Breast epithelium (tissue), 4 donors: ENCODE measurements at regions not wholly inside any gene's neighbourhood (a gene's known extent, or its start where the extent isn't known, plus 50 kb on each side); places are given as distances from the start of the nearest gene placed in this dataset.

Experiments used
- DNase-seq, 2 donors: peaks; one replicate each; pipeline ENCODE4 v3.0.0-alpha.2; 2019; ENCODE audit warnings: low spot score in 2 of 2
- H3K27ac ChIP-seq, 2 donors: fragments of 200-600 bp; sonication (generic) in 1 of 2; one replicate each; pipeline ENCODE4 v1.5.1; 2016 to 2019; ENCODE audit warnings: mild to moderate bottlenecking in 1 of 2
- H3K27me3 ChIP-seq, 2 donors: fragments of 200-600 bp; sonication (generic) in 1 of 2; one replicate each; pipeline versions ENCODE4 v1.5.1 to v1.6.0; 2017 to 2019; ENCODE audit warnings: control low read depth in 1 of 2, mild to moderate bottlenecking in 1 of 2
- H3K36me3 ChIP-seq: fragments of 200-600 bp; one replicate; pipeline ENCODE4 v1.5.1; 2019
- H3K4me1 ChIP-seq, 2 donors: fragments of 200-600 bp; sonication (generic); one replicate each; pipeline ENCODE4 v1.5.1; 2016 to 2019; ENCODE audit warnings: control low read depth in 1 of 2
- H3K4me3 ChIP-seq, 3 donors: fragments of 200-600 bp; sonication (generic); 1 replicate in 2 of 3; 2 replicates in 1 of 3; pipeline ENCODE4 v1.5.1; 2016 to 2019; ENCODE audit warnings: mild to moderate bottlenecking in 3 of 3, moderate library complexity in 2 of 3
- H3K9me3 ChIP-seq, 2 donors: fragments of 200-600 bp; sonication (generic) in 1 of 2; one replicate each; pipeline ENCODE4 v1.5.1; 2016 to 2019; ENCODE audit warnings: control low read depth in 1 of 2
- CTCF ChIP-seq, 3 donors: fragments of 450-650 bp; IDR thresholded peaks; one replicate each; pipeline ENCODE4 v1.5.1; 2016 to 2017; ENCODE audit warnings: antibody characterized with exemption in 3 of 3, mild to moderate bottlenecking in 3 of 3, moderate library complexity in 3 of 3
- POLR2A ChIP-seq: fragments of 450-650 bp; IDR thresholded peaks from one replicate; pipeline ENCODE4 v1.6.1; 2016; ENCODE audit warnings: antibody characterized with exemption, mild to moderate bottlenecking, moderate library complexity
- POLR2AphosphoS5 ChIP-seq, 3 donors: sonication (generic); formaldehyde crosslinking; IDR thresholded peaks; one replicate each; pipeline ENCODE4 v1.6.1; 2017; ENCODE audit warnings: antibody characterized with exemption in 3 of 3
- intact Hi-C: fragments of 100-400 bp; cut with DNase I; formaldehyde crosslinking; loops from one replicate; pipeline ENCODE4 v1.15.1; 2023; ENCODE audit warnings: low total_unique reads

DNA sequence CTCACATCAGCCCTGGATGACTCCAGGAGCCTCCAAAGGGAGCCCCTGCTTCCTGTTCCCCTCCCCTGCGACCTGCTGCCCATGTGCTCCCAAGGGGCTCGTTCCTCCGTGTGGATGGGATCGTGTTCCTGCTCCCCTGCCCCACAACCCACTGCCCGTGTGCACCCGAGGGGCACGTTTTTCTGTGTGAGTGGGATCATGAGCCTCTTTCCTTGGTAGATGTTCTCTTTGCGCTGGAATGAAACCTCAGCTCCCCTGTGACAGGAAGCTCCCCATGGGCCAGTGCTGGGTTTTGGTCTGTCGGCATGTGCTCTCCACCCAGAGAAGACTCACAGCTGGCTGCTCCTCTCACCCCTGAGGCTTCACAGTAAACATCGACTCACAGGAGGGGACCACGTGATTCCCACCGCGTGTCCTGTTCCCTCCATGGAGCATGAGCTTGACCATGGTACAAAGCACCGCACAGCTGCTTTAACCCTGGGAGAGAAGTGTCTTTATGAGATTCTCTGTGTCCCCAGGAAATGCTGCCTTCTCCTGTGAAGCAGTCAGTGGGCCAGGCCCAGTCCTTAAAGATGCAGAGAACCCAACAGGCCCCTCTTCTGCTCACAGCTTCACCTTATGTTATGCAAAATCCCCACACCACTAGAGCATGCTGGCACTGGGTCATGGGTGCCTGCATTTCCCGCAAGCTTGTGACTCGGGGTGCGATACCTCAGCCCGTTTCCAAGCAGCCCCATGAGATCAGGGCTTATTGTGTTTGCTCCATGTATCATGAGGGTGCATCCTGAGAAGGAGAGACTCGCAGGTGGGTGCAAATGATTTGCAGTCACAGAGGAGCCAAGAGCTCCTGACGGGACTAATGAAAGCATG lies 215.1 kb downstream of the ERMARD start:
- Histone ChIP-seq H3K36me3 (no peaks in the 10 kb centered on the region), H3K27ac (no peak overlapping the region), H3K4me1 (no peaks in the 10 kb centered on the region), H3K4me3 (no peak overlapping the region), H3K27me3 (peaks cover 0 to 9% of the 10 kb centered on the region in 2 donors), H3K9me3 (no peaks in the 10 kb centered on the region)
- intact Hi-C loops, result no loop called here
- DNase-seq, result peak in 1 of 2 donors; percentile 10
- TF ChIP-seq CTCF (IDR thresholded peaks at IDR 0.05), result no peak
- TF ChIP-seq POLR2A, result no peak
- TF ChIP-seq POLR2AphosphoS5 (IDR thresholded peaks at IDR 0.05), result no peak

GRCh38 chr6:169965657-169966311 lies 214.4 kb downstream of the ERMARD start:
- DNase-seq, result peak in 1 of 2 donors; percentile 8
- H3K4me3 ChIP-seq, result no peak overlapping the region
- no peak overlapping the region for H3K27ac ChIP-seq
- intact Hi-C loops, result no loop called here
- no peaks in the 10 kb centered on the region for H3K9me3 ChIP-seq
- H3K27me3 ChIP-seq, result peaks cover 0 to 16% of the 10 kb centered on the region in 2 donors
- H3K4me1 ChIP-seq, result no peaks in the 10 kb centered on the region
- no peak for TF ChIP-seq CTCF (IDR thresholded peaks at IDR 0.05)
- no peaks in the 10 kb centered on the region for H3K36me3 ChIP-seq

DNA sequence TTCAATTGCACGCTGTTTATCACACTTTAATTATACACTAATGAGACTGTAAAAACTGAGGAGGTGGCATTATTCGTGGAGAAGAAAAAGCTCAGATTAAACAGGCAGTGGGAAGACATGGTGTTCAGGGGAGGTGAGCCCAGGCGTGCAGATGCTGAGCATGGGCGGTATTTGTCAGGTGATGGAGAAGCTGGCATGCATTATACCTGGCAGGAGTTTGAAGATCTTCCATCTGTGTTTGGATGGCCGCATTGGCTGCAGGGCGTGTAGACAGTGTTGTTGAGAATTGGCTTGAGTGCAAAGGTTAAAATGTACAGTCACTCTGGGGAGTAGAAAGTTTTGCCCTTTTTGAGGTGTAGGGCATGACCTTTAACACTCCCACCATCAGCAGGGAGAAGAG lies 213.8 kb downstream of the ERMARD start:
- intact Hi-C loops, result no loop called here
- TF ChIP-seq POLR2A (no peak), CTCF (IDR thresholded peaks at IDR 0.05) (no peak), POLR2AphosphoS5 (IDR thresholded peaks at IDR 0.05) (no peak)
- H3K9me3 ChIP-seq, result no peaks in the 10 kb centered on the region
- peaks cover 0 to 18% of the 10 kb centered on the region in 2 donors for H3K27me3 ChIP-seq
- no peak overlapping the region for H3K4me3 ChIP-seq
- H3K27ac ChIP-seq, result no peak overlapping the region
- peak in 1 of 2 donors; percentile 4 for DNase-seq
- H3K4me1 ChIP-seq, result no peaks in the 10 kb centered on the region
- no peaks in the 10 kb centered on the region for H3K36me3 ChIP-seq

DNA sequence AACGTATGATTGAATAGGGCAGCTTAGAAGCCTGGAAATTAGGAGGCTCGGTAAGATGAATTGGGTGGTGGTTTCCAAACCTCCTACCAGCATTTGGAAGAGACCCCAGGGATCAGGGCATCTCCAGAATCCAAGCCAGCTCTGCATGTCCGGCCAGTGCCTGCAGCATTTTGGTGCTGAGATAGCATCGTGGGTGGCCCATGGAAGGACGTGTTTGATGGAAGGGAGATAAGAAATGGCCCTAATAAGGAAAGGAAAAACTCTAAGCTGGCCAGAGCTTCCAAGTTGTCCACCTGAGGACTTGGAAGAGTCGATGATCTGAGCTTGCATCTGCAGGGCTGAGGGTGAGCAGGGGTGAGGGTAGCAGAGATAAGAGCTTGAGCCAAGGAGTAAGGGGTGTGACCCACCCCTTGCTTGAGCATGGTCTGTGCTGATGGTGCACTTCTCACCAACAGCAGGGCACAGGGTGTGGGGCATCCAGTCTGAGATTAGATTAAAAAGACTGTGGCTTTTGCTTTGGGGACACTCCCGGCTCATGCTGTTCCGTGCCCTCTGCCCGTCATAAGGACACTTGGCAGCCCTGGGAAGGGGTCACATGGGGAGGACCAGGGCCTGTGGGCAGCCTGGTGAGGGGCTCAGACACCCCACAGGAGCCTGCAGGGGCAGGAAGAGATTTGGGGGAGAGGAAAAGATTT lies 213.2 kb downstream of the ERMARD start:
- Histone ChIP-seq H3K4me1 (no peaks in the 10 kb centered on the region), H3K36me3 (no peaks in the 10 kb centered on the region), H3K9me3 (no peaks in the 10 kb centered on the region), H3K4me3 (no peak overlapping the region), H3K27ac (no peak overlapping the region), H3K27me3 (peaks cover 0 to 18% of the 10 kb centered on the region in 2 donors)
- intact Hi-C loops, result no loop called here
- no peak for DNase-seq
- no peak for TF ChIP-seq POLR2A
- TF ChIP-seq CTCF (IDR thresholded peaks at IDR 0.05), result no peak
- TF ChIP-seq POLR2AphosphoS5 (IDR thresholded peaks at IDR 0.05), result no peak
